ENCODE measurements at regions not wholly inside any gene's neighbourhood (a gene's known extent, or its start where the extent isn't known, plus 50 kb on each side); places are given as distances from the start of the nearest gene placed in this dataset.

- DNase-seq = no peak
Measured at GRCh38 chr5:82393951-82394350, 115.8 kb upstream of the RPS23 start.

DNA sequence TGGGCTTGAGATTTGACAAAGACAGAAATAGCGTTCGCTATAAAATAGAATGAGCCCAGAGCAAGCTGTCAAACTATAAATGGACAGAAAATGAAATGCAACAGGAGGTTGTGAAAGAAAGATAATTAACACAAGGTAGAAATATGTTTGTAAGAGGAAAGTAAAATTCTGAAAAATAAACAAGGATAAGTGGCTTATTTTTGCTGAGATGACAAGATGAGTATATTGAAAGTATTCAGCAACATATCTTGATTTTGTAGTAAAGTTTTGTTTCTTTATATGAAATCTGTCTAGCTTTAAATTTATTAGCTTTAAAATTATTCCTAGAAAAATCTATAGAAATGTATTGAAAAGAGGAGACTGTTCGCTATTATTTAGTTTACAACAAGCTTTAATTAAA lies 111.9 kb upstream of the RPS23 start:
- no peak for DNase-seq

DNA sequence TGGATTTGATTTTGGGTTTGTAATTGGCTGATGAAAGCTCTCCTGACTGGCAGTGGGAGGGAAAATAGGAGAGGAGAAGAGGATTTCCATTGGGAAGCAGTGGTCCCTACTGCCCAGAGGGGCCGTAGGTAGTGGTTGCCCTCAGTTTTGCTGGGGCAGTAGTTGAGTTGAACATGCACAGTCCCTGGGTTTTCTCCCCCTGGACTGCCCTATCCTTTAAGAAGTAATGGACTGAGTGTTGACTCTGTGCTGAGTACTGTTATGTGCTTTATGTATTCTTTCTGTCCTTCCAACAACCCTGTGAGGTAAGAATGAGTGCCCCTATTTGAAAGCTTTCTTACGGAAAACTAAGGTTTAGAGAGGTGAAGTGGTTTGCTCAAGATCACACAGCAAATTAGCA lies 111.2 kb upstream of the RPS23 start:
- DNase-seq = no peak

GRCh38 chr5:82388181-82388580 lies 110.0 kb upstream of the RPS23 start:
- DNase-seq = no peak

DNA sequence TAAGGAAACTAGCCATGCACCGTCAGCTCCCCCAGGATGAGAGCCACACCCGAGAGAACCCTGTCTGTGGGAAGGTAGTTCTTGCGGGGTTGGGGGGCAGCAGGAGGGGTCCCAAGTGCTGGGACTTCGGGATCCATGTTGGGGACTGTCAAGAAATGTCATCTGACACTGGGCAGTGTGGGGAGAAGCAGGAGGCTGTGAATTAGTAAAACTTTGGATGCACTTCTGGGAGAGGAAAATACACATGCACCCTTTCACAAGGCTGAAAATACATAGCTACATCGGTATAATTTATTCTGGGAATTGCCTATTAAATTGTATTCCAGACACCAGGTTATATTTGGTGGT lies 109.6 kb upstream of the RPS23 start:
- DNase-seq = no peak

GRCh38 chr5:82387001-82387818 lies 109.1 kb upstream of the RPS23 start:
- no peak for DNase-seq

GRCh38 chr5:82386576-82386975 lies 108.4 kb upstream of the RPS23 start:
- DNase-seq = no peak

GRCh38 chr5:82384034-82384750 lies 106.0 kb upstream of the RPS23 start:
- DNase-seq = no peak

GRCh38 chr5:82381591-82381990 lies 103.4 kb upstream of the RPS23 start:
- no peak for DNase-seq

DNA sequence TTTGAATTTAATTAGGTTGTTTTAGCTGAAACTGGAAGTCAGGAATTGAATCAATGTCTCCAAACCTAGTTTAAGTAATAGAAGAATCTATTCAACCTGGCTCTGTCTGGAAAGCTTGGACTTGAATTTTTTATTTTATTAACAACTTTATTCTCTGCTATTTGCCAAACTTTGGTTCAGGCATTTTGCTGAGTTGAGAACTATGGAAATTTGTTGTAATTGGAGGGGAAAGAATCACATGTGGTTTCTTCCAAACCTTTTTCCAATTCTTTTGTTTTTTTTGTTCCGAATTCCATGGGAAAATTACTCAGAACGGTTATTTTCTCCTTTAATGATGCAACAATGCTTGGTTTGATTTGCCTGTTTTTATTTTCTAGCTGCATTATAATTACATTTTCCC lies 98.2 kb upstream of the RPS23 start:
- no peak for DNase-seq

GRCh38 chr5:82375488-82376244 lies 97.5 kb upstream of the RPS23 start:
- no peak for DNase-seq

DNA sequence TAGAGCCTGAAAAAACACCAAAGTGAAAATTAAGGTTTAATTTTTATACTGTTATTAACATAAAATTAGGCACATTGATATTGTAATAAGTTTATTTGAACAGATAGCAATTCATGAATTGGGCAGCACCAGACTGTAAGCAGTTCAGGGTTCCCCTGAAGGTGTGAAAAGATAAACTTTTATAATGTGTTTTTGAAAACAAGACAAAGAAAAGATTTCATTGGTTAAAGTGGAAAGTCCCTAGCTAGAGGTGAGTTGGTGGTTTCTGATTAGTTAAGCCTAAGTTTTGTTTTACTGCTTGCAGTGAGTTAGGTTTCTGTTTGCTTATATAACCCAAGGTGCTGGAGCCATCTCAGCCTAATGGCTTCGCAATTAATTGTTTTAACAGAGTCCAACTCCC lies 96.5 kb upstream of the RPS23 start:
- no peak for DNase-seq

DNA sequence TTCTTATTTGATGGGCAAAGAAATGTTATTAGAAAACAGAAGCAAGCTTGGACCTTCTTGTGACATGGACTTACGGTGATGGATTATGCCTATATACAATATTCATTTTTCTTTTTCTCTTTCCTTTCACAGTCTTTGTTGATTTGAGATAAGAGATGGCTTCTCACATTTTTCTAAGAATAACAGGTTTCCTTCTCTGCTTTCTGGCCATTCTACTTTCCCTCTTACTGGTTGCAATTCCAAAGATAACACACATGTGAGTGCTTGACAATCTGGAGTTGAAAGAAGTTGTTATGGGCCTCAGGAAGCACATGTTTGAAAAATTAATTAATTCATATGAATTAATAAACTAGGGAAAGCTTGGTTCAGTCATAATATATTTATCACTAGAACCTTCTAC lies 89.8 kb upstream of the RPS23 start:
- no peak for DNase-seq

- DNase-seq = no peak
Measured at GRCh38 chr5:82365744-82366228, 87.6 kb upstream of the RPS23 start.

DNA sequence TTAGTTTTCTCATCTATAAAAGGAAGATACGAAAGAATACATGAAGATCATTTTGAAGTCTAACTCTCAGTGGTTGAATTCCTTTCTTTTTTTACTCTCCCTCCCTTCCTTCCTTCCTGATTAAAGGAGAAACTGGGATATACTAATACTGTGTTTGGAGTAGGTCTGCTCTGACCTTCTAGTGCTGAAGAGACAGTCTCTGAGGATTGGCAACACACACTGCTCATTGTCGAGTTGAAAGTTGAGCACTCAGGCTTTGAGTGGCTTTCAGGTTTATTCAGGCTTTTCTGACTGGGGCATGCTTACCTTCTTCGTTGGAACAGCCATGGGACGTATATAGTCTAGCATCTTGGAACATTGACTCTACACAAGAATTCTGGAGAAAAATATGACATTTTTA lies 86.9 kb upstream of the RPS23 start:
- DNase-seq = no peak

- no peak for DNase-seq
Measured at GRCh38 chr5:82364497-82364896, 86.3 kb upstream of the RPS23 start.

DNA sequence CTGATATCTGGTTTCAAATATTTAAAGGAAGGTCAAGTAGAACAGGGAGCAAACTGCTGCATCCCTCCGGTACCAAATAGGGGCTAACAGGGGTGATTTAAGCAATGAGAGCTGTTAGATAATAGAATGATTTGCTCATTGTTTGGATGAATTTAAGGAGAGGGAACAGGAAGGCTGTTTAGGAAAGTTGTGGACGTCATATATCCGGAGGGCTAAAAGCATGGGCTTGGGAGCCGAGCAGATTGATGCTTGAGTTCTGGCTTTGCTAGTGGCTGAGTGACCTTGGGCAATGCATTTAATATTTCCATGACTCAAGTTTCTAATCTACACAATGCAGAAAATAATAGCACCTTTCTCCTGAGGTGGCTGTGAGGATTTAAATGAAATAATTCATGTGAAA lies 85.4 kb upstream of the RPS23 start:
- no peak for DNase-seq

- no peak for DNase-seq
Measured at GRCh38 chr5:82362636-82363035, 84.5 kb upstream of the RPS23 start.

DNA sequence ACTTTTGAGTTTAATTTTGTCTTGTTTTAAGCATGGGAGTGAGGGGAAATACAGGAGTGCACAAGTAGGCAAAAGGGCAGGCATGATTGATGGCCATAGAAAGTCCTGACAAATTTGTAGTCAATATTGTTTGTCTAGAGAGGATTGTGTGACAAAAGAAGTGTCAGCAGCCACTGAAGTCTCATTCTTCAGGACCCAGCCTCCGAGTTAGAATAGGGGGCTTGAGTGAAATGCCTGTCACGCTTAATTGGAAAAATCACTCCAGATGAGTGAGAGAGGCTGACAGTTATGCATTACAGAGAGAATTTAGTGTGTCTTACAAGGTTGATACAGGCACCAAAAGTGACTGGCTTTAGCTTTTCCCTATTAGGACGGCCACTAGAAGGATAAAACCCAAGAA lies 81.9 kb upstream of the RPS23 start:
- no peak for DNase-seq

DNA sequence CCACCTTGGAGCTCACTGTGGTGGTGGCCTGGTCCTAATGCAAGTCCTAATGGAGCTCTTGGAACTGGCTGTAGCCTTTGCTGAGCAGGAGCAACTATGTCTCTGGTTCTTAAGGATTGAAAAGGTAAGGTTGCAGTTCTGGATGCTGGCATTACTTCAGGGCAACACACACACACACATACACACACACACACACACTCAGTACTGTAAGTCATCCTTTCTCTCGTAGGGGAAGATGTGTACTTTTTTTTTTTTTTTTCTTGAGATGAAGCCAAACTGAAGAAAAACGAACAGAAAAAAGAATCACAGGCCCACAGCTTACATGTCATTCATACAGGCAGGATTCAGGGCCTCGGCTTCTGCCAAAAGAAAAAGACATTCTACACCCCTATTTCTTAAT lies 81.1 kb upstream of the RPS23 start:
- DNase-seq = no peak

GRCh38 chr5:82358457-82358856 lies 80.3 kb upstream of the RPS23 start:
- DNase-seq = no peak

GRCh38 chr5:82356808-82357671 lies 78.9 kb upstream of the RPS23 start:
- no peak for DNase-seq
